ENCODE measurements at regions not wholly inside any gene's neighbourhood (a gene's known extent, or its start where the extent isn't known, plus 50 kb on each side); places are given as distances from the start of the nearest gene placed in this dataset.
"Not testable (repeated sequence)": the region's sequence is repeated elsewhere in the genome, so short reads cannot be mapped to it uniquely, and the experiment has no call there.

DNA sequence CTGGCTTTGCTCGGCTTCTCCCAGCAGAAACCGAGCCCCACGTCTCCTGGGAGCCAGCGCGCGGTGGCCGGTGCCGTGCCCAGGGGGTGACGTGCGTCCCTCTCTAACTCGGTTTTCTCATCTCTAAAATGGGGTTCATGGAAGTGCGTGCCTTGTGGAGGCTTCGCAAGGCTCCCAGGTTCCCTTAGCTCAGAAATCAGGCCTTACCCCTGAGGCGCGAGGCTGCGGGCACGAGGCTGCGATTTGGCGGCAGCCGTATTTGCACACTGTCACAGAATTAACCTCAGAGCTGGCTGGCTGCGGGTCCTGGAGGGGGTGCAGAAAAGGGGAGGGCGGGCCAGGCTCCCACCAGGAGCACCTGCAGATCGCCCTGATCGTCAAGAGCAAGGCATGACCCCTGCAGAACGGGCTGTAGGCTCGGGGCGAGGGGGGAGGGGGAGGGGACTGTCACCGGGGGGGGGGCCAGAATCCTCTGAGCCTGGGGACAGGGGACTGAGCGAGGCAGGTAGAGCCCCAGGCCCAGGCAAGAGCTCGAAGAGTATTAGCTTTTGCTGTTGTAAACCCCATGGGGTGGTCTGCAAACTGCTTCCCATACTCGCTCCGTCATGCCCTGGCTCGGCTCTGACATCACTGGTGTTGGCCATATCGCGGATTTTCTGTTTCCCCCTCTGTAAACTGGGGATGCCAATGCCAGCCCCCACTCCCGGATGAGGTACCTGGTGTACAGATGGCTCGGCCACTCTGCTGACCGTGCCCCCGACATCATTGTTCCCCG, 62.2 kb downstream of the CCNE1 start:
- Histone ChIP-seq H3K4me3 (peak overlapping the region; percentile 73), H3K9ac (ENCODE audit: insufficient read length) (no peak overlapping the region), H3K27ac (no peak overlapping the region), H3K9me3 (ENCODE audit: low read depth, low read length) (no peaks in the 10 kb centered on the region), H3K36me3 (ENCODE audit: insufficient read depth, low read length) (no peaks in the 10 kb centered on the region)
- no peak for DNase-seq (ENCODE audit: low read depth, low spot score)
- TF ChIP-seq POLR2AphosphoS5 (IDR thresholded peaks at IDR 0.05; ENCODE audit: borderline replicate concordance, low read depth, low read length) (no peak), FOXP2 (optimal IDR thresholded peaks at IDR 0.05; ENCODE audit: control extremely low read depth, extremely low read length, insufficient read depth) (no peak), EZH2 (IDR thresholded peaks at IDR 0.05) (no peak)

DNA sequence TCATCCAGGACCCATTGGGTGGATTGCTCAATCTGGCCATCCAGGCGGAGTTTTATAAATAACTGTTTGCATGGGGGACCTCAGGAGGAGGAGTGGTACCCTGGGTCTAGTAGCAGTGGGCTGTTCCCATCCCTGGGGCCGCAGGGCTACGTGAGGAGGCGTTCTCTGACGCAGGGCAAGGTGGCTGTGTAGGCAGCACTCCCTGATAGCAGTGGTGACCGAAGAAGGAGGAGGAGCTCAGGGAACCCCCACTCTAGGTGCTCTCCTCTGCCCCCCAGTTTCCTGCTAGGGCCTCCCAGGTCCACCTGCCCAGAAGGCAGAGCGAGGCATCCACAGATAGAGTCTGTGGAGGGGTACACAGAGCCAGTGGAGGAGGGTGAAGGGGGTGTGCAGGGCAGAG, 64.1 kb downstream of the CCNE1 start:
- no peak for DNase-seq (ENCODE audit: low read depth, low spot score)
- no peak for TF ChIP-seq FOXP2 (optimal IDR thresholded peaks at IDR 0.05; ENCODE audit: control extremely low read depth, extremely low read length, insufficient read depth)
- no peak for TF ChIP-seq EZH2 (IDR thresholded peaks at IDR 0.05)
- TF ChIP-seq POLR2AphosphoS5 (IDR thresholded peaks at IDR 0.05; ENCODE audit: borderline replicate concordance, low read depth, low read length): no peak
- no peak overlapping the region for H3K27ac ChIP-seq

DNA sequence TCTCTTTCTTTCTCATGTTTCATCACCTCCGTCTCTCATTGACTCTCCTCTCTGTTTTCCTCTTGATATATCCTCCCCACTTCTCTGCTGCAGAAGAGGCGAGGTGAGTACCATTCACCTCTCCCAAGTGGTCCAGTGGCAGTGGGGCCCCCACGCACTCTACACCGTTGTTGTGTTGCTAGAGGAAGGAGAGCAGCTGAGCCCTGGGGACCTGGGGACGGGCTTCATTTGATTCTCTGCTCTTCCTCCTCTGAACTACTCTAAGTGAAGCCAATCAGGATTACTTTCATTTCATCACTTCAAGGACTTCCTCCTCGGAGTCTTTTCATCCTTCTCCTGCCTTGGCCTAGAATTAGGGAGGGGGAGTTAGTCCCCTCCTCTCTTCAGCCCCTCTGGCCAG, 64.6 kb downstream of the CCNE1 start:
- H3K9me3 ChIP-seq (ENCODE audit: low read depth, low read length): no peaks in the 10 kb centered on the region
- DNase-seq (ENCODE audit: low read depth, low spot score): no peak
- no peak overlapping the region for H3K4me3 ChIP-seq
- no peak for TF ChIP-seq FOXP2 (optimal IDR thresholded peaks at IDR 0.05; ENCODE audit: control extremely low read depth, extremely low read length, insufficient read depth)
- no peak for TF ChIP-seq EZH2 (IDR thresholded peaks at IDR 0.05)
- TF ChIP-seq POLR2AphosphoS5 (IDR thresholded peaks at IDR 0.05; ENCODE audit: borderline replicate concordance, low read depth, low read length): no peak
- no peaks in the 10 kb centered on the region for H3K36me3 ChIP-seq (ENCODE audit: insufficient read depth, low read length)
- no peak overlapping the region for H3K9ac ChIP-seq (ENCODE audit: insufficient read length)
- H3K27ac ChIP-seq: no peak overlapping the region

More for the DNA sequence above, 64.1 kb downstream of the CCNE1 start:
- Histone ChIP-seq H3K9ac (ENCODE audit: insufficient read length) (no peak overlapping the region), H3K4me3 (no peak overlapping the region), H3K36me3 (ENCODE audit: insufficient read depth, low read length) (no peaks in the 10 kb centered on the region), H3K9me3 (ENCODE audit: low read depth, low read length) (no peaks in the 10 kb centered on the region)

DNA sequence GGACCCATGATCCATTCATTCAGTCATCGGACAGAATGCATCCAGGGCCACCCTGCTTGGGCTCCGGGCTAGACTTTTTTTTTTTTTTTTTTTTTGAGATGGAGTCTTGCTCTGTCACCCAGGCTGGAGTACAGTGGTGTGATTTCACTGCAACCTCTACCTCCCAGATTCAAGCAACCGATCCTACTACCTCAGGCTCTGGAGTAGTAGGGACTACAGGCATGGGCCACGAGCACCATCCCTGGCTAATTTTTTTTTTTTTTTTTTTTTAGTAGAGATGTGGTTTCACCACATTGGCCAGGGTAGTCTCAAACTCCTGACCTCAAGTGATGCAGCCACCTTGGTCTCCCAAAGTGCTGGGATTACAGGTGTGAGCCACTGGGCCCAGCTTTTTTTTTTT, 65.1 kb downstream of the CCNE1 start:
- not testable (repeated sequence) for H3K9me3 ChIP-seq (ENCODE audit: low read depth, low read length); H3K4me3 ChIP-seq; H3K36me3 ChIP-seq (ENCODE audit: insufficient read depth, low read length); H3K9ac ChIP-seq (ENCODE audit: insufficient read length); DNase-seq (ENCODE audit: low read depth, low spot score); H3K27ac ChIP-seq

DNA sequence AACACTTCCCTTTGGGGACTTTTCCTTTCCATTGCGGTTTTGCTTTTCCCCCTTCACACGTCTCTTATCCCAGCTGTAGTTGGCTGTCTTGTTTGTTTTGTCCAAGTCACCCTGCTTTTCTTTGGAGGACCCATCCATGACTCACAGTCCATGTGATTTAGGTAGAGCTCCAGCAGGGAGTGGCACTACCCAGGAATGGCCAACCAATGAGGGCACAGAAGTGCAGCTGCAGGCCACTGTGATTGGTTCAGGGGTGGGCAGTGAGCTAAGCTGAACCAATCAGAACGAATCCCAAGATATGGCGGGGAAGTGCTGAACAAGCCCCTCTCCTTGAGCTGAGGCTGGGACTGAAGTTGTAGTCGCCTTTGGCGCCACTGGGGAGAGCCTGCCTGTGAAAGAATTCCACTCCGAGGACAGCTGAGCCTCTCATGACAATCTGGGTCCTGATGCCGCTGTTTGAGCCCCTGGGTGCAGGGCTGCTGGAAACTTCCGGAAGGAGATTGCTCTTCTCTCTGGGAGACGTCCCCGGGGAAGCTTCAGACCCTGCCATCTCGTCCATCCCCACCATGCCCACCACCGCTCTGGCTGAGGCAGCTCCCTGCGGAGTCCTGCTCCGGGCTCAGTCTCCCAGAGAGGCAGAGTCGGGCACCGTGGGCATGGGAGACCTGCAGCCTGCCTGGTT, 62.9 kb upstream of the URI1 start:
- Histone ChIP-seq H3K4me3 (no peak overlapping the region), H3K27ac (no peak overlapping the region), H3K9me3 (ENCODE audit: low read depth, low read length) (no peaks in the 10 kb centered on the region), H3K36me3 (ENCODE audit: insufficient read depth, low read length) (no peaks in the 10 kb centered on the region), H3K9ac (ENCODE audit: insufficient read length) (no peak overlapping the region)
- peak; percentile 37 for DNase-seq (ENCODE audit: low read depth, low spot score)
- TF ChIP-seq FOXP2 (optimal IDR thresholded peaks at IDR 0.05; ENCODE audit: control extremely low read depth, extremely low read length, insufficient read depth): no peak
- TF ChIP-seq EZH2 (IDR thresholded peaks at IDR 0.05): no peak
- no peak for TF ChIP-seq POLR2AphosphoS5 (IDR thresholded peaks at IDR 0.05; ENCODE audit: borderline replicate concordance, low read depth, low read length)

DNA sequence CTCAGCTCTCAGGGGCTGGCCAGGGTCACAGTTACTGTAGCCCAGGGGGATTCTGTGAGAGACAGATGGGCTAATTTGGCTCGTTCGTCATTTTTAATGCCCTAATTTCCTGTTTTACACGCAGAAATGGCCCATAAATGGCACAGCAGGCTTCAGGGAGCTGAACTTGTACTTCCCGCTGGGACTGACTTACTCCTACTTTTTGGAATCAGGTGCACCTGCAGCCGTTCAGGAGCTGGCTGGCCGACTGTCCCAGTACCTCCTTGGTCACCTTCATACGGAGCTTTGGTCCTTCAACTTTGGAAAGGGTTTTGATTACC, 62.4 kb upstream of the URI1 start:
- TF ChIP-seq POLR2AphosphoS5 (IDR thresholded peaks at IDR 0.05; ENCODE audit: borderline replicate concordance, low read depth, low read length) (no peak), FOXP2 (optimal IDR thresholded peaks at IDR 0.05; ENCODE audit: control extremely low read depth, extremely low read length, insufficient read depth) (no peak), EZH2 (IDR thresholded peaks at IDR 0.05) (no peak)
- Histone ChIP-seq H3K9me3 (ENCODE audit: low read depth, low read length) (no peaks in the 10 kb centered on the region), H3K4me3 (no peak overlapping the region), H3K27ac (no peak overlapping the region), H3K36me3 (ENCODE audit: insufficient read depth, low read length) (no peaks in the 10 kb centered on the region), H3K9ac (ENCODE audit: insufficient read length) (no peak overlapping the region)
- no peak for DNase-seq (ENCODE audit: low read depth, low spot score)

- DNase-seq (ENCODE audit: low read depth, low spot score): no peak
- Histone ChIP-seq H3K36me3 (ENCODE audit: insufficient read depth, low read length) (no peaks in the 10 kb centered on the region), H3K9ac (ENCODE audit: insufficient read length) (no peak overlapping the region), H3K27ac (no peak overlapping the region), H3K9me3 (ENCODE audit: low read depth, low read length) (no peaks in the 10 kb centered on the region), H3K4me3 (no peak overlapping the region)
- no peak for TF ChIP-seq EZH2 (IDR thresholded peaks at IDR 0.05)
- TF ChIP-seq POLR2AphosphoS5 (IDR thresholded peaks at IDR 0.05; ENCODE audit: borderline replicate concordance, low read depth, low read length): no peak
- no peak for TF ChIP-seq FOXP2 (optimal IDR thresholded peaks at IDR 0.05; ENCODE audit: control extremely low read depth, extremely low read length, insufficient read depth)
These were observed 61.4 kb upstream of the URI1 start for GRCh38 chr19:29880498-29881081.

GRCh38 chr19:29881386-29881785, 60.7 kb upstream of the URI1 start:
- H3K36me3 ChIP-seq (ENCODE audit: insufficient read depth, low read length): no peaks in the 10 kb centered on the region
- H3K27ac ChIP-seq: no peak overlapping the region
- no peak for TF ChIP-seq FOXP2 (optimal IDR thresholded peaks at IDR 0.05; ENCODE audit: control extremely low read depth, extremely low read length, insufficient read depth)
- TF ChIP-seq POLR2AphosphoS5 (IDR thresholded peaks at IDR 0.05; ENCODE audit: borderline replicate concordance, low read depth, low read length): no peak
- no peak for TF ChIP-seq EZH2 (IDR thresholded peaks at IDR 0.05)
- H3K4me3 ChIP-seq: no peak overlapping the region
- H3K9ac ChIP-seq (ENCODE audit: insufficient read length): no peak overlapping the region
- no peaks in the 10 kb centered on the region for H3K9me3 ChIP-seq (ENCODE audit: low read depth, low read length)
- DNase-seq (ENCODE audit: low read depth, low spot score): no peak
